Endothelial cell of umbilical vein (primary cell): ENCODE measurements at regions not wholly inside any gene's neighbourhood (a gene's known extent, or its start where the extent isn't known, plus 50 kb on each side); places are given as distances from the start of the nearest gene placed in this dataset.

Source experiments
- BruUV-seq: library from RNA; stranded (reverse); fragments of 400-500 nt; replicated peaks from 2 replicates; lab custom pipeline; 2021; lab: Mats Ljungman, UMichigan
- CTCF ChIA-PET: fragments of 300-600, 350-600 bp; sonication (Branson Sonifier 250); formaldehyde crosslinking; loops from one replicate; lab custom pipeline; 2021; ENCODE audit warnings: antibody characterized with exemption, inconsistent platforms; lab: Charles Lee
- POLR2A ChIA-PET: fragments of 300-600, 350-600 bp; sonication (Branson Sonifier 250); formaldehyde crosslinking; loops from one replicate; lab custom pipeline; 2021; ENCODE audit warnings: antibody characterized with exemption, inconsistent platforms; lab: Charles Lee
- DNase-seq: peaks from one replicate; pipeline ENCODE4 v3.0.0-alpha.2; 2011; ENCODE audit warnings: low read depth, low spot score
- FAIRE-seq: peaks from 2 replicates; lab custom pipeline; 2011; peaks lifted over from hg19 to GRCh38; lab: Jason Lieb, UNC
- H2AFZ ChIP-seq: 2 replicates; pipeline ENCODE4 v1.6.0; 2012; ENCODE audit warnings: low read depth, low read length, control low read depth, inconsistent platforms
- H3K27ac ChIP-seq: 2 replicates; pipeline ENCODE4 v1.5.1; 2011; ENCODE audit warnings: low read depth, mild to moderate bottlenecking, control low read depth, low read length, moderate library complexity; ENCODE audit not compliant: insufficient read depth
- H3K27me3 ChIP-seq, 2 experiments: 2 replicates each; pipeline versions ENCODE4 v1.6.0 to v1.6.1; 2011; ENCODE audit warnings: low read length in 2 of 2, mixed read lengths in 1 of 2; ENCODE audit not compliant: control insufficient read depth in 2 of 2, insufficient read depth in 2 of 2
- H3K36me3 ChIP-seq, 2 experiments: 2 replicates in 1 of 2; 3 replicates in 1 of 2; pipeline ENCODE4 v1.5.1; 2011; ENCODE audit warnings: low read length in 2 of 2, mild to moderate bottlenecking in 1 of 2, moderate library complexity in 1 of 2; ENCODE audit not compliant: control insufficient read depth in 2 of 2, insufficient read depth in 2 of 2; ENCODE audit errors: extremely low read depth in 1 of 2
- H3K4me1 ChIP-seq: 3 replicates; pipeline ENCODE4 v1.5.1; 2011; ENCODE audit warnings: mild to moderate bottlenecking, low read length; ENCODE audit not compliant: control insufficient read depth, insufficient read depth; ENCODE audit errors: extremely low read depth
- H3K4me2 ChIP-seq: 2 replicates; pipeline ENCODE4 v1.6.1; 2011; ENCODE audit warnings: low read length, control low read depth, mixed read lengths; ENCODE audit not compliant: insufficient read depth
- H3K4me3 ChIP-seq, 3 experiments: fragments of 200-600 bp in 1 of 3; sonication (generic), shearing (Covaris generic) in 1 of 3; replicated peaks in 1 of 3; 2 replicates each; pipeline ENCODE4 v1.5.1; 2011 to 2016; ENCODE audit warnings: control low read depth in 3 of 3, low read length in 3 of 3, mild to moderate bottlenecking in 2 of 3, inconsistent platforms in 1 of 3, low read depth in 1 of 3, moderate library complexity in 1 of 3; ENCODE audit not compliant: insufficient read depth in 1 of 3
- H3K79me2 ChIP-seq: 2 replicates; pipeline ENCODE4 v1.6.0; 2012; ENCODE audit warnings: low read length, inconsistent platforms; ENCODE audit not compliant: control insufficient read depth, insufficient read depth
- H3K9ac ChIP-seq: replicated peaks from 2 replicates; pipeline ENCODE3; 2011; ENCODE audit warnings: low read length, control low read depth; ENCODE audit not compliant: insufficient read depth; ENCODE audit errors: extremely low read depth
- H3K9me1 ChIP-seq: replicated peaks from 3 replicates; pipeline ENCODE4 v1.6.0; 2011; ENCODE audit warnings: mild to moderate bottlenecking, low read length; ENCODE audit not compliant: control insufficient read depth, insufficient read depth; ENCODE audit errors: extremely low read depth
- H3K9me3 ChIP-seq: replicated peaks from 2 replicates; pipeline ENCODE4 v1.5.1; 2012; ENCODE audit warnings: low read length, inconsistent platforms; ENCODE audit not compliant: control insufficient read depth, insufficient read depth
- H4K20me1 ChIP-seq: replicated peaks from 2 replicates; pipeline ENCODE3; 2011; ENCODE audit warnings: mild to moderate bottlenecking, low read length; ENCODE audit not compliant: control insufficient read depth, insufficient read depth; ENCODE audit errors: extremely low read depth
- EZH2 ChIP-seq: IDR thresholded peaks from 2 replicates; pipeline ENCODE4 v1.6.1; 2012; ENCODE audit warnings: borderline replicate concordance, low read depth, mild to moderate bottlenecking, moderate library complexity, low read length, inconsistent platforms; ENCODE audit not compliant: severe bottlenecking
- FOS ChIP-seq: IDR thresholded peaks from 2 replicates; pipeline ENCODE4 v1.6.1; 2011; ENCODE audit warnings: mild to moderate bottlenecking, low read length, moderate library complexity, borderline replicate concordance; ENCODE audit not compliant: insufficient read depth
- GATA2 ChIP-seq: IDR thresholded peaks from 2 replicates; pipeline ENCODE4 v1.7.0; 2011; ENCODE audit warnings: low read depth, mild to moderate bottlenecking, moderate library complexity, mixed read lengths, low read length; ENCODE audit not compliant: insufficient read length, insufficient read depth
- JUN ChIP-seq: IDR thresholded peaks from 2 replicates; pipeline ENCODE4 v1.6.1; 2011; ENCODE audit warnings: borderline replicate concordance, low read depth; ENCODE audit not compliant: insufficient read length, insufficient read depth
- MYC ChIP-seq: IDR thresholded peaks from one replicate; pipeline ENCODE4 v1.6.1; 2011; ENCODE audit warnings: mild to moderate bottlenecking, low read depth, low read length
- POLR2A ChIP-seq: IDR thresholded peaks from 2 replicates; pipeline ENCODE4 v1.6.1; 2012; ENCODE audit warnings: low read depth, mild to moderate bottlenecking, control low read depth, low read length
- POLR2AphosphoS5 ChIP-seq: IDR thresholded peaks from 2 replicates; pipeline ENCODE4 v1.6.1; 2012; ENCODE audit warnings: low read depth, mild to moderate bottlenecking, control low read depth, low read length, moderate library complexity; ENCODE audit not compliant: insufficient read depth
- dilution Hi-C: fragments of 300-500 bp; cut with MboI; formaldehyde crosslinking; loops from one replicate; pipeline ENCODE4 v1.15.0; 2019; ENCODE audit warnings: low sequenced_read_pairs; ENCODE audit not compliant: extremely low pct_ligation_motif_present
- intact Hi-C: fragments of 100-400 bp; cut with micrococcal nuclease; formaldehyde crosslinking; loops from one replicate; pipeline ENCODE4 v1.10.0; 2022
- TF ChIP-seq, protein P1 (sequence below), 2 donors: IDR thresholded peaks; 1 replicate in 1 of 2; 2 replicates in 1 of 2; pipeline ENCODE4 v1.5.1; 2011; ENCODE audit warnings: low read length in 2 of 2, mild to moderate bottlenecking in 2 of 2, moderate library complexity in 2 of 2, control low read depth in 1 of 2, inconsistent platforms in 1 of 2, low read depth in 1 of 2; ENCODE audit not compliant: insufficient read depth in 1 of 2; ENCODE audit errors: extremely low read depth in 1 of 2
- TF ChIP-seq, protein P2 (sequence below): IDR thresholded peaks from 2 replicates; pipeline ENCODE4 v1.6.1; 2011; ENCODE audit not compliant: insufficient read depth, insufficient read length

DNA sequence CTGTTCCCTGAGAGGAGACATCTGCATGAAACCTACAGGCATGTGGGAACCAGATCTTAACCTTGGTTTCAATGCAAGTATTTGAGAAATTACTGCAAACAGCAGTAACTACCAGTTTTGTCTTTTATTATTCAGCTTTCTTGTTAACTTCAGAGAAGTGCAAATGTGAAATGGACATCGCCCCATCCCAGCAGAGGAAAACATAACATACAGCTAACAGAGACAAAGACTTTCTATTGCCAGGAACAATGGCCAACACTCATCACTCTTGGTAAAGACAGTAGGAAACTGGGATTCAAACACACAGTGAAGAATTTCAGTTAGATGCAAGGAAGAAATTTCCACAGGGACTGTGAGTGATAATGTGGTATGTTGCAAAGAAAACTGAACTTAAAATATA lies 115.1 kb downstream of the SLC30A10 start:
- Histone ChIP-seq H3K4me1 (no peaks in the 10 kb centered on the region), H3K36me3 (no peaks in the 10 kb centered on the region), H3K27me3 (peaks cover 0 to 6% of the 10 kb centered on the region in 2 experiments), H3K9ac (no peak overlapping the region), H3K9me3 (no peaks in the 10 kb centered on the region), H3K4me2 (no peak overlapping the region), H3K9me1 (no peaks in the 10 kb centered on the region), H3K79me2 (no peaks in the 10 kb centered on the region), H3K27ac (no peak overlapping the region), H2AFZ (no peak overlapping the region), H3K4me3 (no peak overlapping the region), H4K20me1 (no peaks in the 10 kb centered on the region)
- TF ChIP-seq, protein P1, sequence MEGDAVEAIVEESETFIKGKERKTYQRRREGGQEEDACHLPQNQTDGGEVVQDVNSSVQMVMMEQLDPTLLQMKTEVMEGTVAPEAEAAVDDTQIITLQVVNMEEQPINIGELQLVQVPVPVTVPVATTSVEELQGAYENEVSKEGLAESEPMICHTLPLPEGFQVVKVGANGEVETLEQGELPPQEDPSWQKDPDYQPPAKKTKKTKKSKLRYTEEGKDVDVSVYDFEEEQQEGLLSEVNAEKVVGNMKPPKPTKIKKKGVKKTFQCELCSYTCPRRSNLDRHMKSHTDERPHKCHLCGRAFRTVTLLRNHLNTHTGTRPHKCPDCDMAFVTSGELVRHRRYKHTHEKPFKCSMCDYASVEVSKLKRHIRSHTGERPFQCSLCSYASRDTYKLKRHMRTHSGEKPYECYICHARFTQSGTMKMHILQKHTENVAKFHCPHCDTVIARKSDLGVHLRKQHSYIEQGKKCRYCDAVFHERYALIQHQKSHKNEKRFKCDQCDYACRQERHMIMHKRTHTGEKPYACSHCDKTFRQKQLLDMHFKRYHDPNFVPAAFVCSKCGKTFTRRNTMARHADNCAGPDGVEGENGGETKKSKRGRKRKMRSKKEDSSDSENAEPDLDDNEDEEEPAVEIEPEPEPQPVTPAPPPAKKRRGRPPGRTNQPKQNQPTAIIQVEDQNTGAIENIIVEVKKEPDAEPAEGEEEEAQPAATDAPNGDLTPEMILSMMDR (IDR thresholded peaks at IDR 0.05; ENCODE audit: extremely low read depth in 1 of 2, insufficient read depth in 1 of 2, low read depth in 1 of 2, low read length in 2 of 2): no peak
- no peak for TF ChIP-seq MYC
- TF ChIP-seq, protein P2, sequence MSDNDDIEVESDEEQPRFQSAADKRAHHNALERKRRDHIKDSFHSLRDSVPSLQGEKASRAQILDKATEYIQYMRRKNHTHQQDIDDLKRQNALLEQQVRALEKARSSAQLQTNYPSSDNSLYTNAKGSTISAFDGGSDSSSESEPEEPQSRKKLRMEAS: no peak
- no peak for TF ChIP-seq EZH2
- TF ChIP-seq JUN: no peak
- TF ChIP-seq POLR2AphosphoS5: no peak
- no peak for TF ChIP-seq POLR2A
- TF ChIP-seq GATA2: no peak
- no peak for TF ChIP-seq FOS
- POLR2A ChIA-PET: no interaction called here
- CTCF ChIA-PET: interaction anchor here (0.7 to 2.6 kb wide), 10 partner anchors 8 to 1642 kb away, joined by 3 to 21 read pairs (median 5); no protein-coding TSS in a partner anchor
- no TSS peak for BruUV-seq
- FAIRE-seq (no peak), DNase-seq (no peak)
- dilution Hi-C loops: no loop called here
- intact Hi-C loops: loop anchor here (2.0 to 10.0 kb wide), 4 partner anchors 152 to 1638 kb away; no protein-coding TSS in a partner anchor
